Fibroblast of pulmonary artery (primary cell): ENCODE measurements at regions not wholly inside any gene's neighbourhood (a gene's known extent, or its start where the extent isn't known, plus 50 kb on each side); places are given as distances from the start of the nearest gene placed in this dataset.
A peak's percentile ranks its signal among the peaks of the same experiment; 100 is the strongest.

Source experiments
- DNase-seq: peaks from one replicate; pipeline ENCODE4 v3.0.0-alpha.2; 2010; ENCODE audit warnings: low read depth
- H3K4me3 ChIP-seq: replicated peaks from 2 replicates; pipeline ENCODE4 v1.5.1; 2011; ENCODE audit warnings: low read depth, mild to moderate bottlenecking, control low read depth, low read length, moderate library complexity
- TF ChIP-seq, protein P1 (sequence below): IDR thresholded peaks from 2 replicates; pipeline ENCODE4 v1.5.1; 2011; ENCODE audit warnings: mild to moderate bottlenecking, control low read depth, low read length, inconsistent platforms; ENCODE audit errors: missing control alignments

DNA sequence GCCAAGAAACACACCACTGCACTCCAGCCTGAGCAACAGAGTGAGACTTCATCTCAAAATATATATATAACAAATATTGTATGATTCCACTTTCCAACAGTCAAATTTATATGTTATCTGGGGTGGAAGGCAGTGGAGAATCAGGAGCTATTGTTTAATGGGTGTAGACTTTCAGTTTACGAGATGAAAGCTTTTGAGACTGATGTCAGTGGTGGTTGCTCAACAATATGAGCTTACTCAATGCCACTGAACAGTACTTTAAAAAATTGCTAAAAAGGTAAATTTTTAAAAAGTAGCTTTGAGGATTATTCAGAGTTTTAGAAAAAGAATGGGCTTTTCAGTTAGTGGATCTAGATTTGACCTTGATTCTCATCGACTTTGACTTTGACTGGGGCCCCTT, 105.9 kb upstream of the ST6GAL2 start:
- DNase-seq = peak; percentile 32
- H3K4me3 ChIP-seq = no peak overlapping the region
- TF ChIP-seq, protein P1, sequence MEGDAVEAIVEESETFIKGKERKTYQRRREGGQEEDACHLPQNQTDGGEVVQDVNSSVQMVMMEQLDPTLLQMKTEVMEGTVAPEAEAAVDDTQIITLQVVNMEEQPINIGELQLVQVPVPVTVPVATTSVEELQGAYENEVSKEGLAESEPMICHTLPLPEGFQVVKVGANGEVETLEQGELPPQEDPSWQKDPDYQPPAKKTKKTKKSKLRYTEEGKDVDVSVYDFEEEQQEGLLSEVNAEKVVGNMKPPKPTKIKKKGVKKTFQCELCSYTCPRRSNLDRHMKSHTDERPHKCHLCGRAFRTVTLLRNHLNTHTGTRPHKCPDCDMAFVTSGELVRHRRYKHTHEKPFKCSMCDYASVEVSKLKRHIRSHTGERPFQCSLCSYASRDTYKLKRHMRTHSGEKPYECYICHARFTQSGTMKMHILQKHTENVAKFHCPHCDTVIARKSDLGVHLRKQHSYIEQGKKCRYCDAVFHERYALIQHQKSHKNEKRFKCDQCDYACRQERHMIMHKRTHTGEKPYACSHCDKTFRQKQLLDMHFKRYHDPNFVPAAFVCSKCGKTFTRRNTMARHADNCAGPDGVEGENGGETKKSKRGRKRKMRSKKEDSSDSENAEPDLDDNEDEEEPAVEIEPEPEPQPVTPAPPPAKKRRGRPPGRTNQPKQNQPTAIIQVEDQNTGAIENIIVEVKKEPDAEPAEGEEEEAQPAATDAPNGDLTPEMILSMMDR = no peak

DNA sequence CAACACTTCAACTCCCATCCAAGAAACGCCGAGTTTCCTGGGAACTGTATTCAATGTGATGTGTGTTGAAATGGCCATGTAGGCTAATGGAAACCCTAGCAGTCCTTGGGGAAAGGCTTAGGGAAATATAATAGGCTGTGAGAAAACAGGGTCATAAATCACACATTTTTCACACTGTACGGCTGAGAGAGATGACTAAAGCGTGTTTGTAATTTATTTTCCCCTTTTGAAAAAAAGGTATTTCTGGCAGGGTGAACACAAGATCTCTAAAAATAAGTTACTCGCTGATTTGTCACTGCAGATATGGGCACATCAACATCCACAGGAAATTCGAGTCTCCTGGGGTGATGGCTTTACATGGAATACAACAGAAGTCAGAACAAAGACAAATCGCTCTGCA, 109.6 kb upstream of the ST6GAL2 start:
- no peak overlapping the region for H3K4me3 ChIP-seq
- peak; percentile 37 for DNase-seq
- TF ChIP-seq, protein P1 = no peak

DNA sequence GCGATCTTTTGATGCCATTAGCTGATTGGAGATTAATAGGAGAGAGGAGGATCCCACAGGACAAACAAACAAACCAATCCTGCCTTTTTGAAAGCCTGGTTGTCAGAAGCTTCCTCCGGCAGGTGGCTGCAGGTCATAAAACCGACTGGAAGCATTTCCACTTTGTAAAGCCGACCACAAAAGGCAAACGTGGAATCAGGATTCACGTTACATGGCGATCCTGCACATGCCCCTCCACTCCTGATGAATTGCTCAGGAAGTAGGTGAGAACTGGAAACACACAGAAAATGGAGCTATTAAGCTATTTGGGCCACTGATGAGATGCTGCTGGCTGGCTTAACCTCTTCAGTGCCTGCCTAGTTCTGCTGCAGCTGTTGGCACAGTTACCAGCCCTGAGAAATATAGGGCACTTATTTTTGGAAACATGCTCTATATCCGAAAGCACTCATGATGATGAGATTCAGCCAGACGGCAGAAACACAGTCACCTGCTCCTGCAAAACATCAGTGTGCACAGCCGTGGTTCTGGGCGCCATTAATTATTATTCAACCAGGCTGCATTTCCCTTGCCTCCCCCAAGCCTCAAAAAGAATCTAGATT, 110.3 kb upstream of the ST6GAL2 start:
- no peak for DNase-seq
- TF ChIP-seq, protein P1 = no peak

DNA sequence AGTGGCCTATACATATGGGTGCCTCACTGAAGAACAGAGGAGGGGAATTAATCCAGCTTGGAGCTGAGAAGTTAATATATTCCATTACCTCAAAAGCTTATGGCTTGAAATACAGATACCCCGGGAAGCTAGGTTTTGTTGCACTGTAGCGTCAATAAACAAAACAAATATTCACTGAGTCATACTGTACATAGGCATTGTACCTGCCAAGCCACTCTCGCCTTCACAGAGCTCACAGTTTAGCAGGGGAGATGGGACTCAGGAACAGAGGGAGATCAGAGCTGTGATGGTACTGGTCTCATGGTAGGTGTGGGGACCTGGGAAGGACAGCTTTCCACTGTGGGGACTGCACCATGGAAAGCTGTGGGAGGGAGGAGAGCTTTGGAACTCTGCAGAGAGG, 111.2 kb upstream of the ST6GAL2 start:
- H3K4me3 ChIP-seq = no peak overlapping the region
- TF ChIP-seq, protein P1 = no peak
- DNase-seq = no peak

More for the DNA sequence above, 110.3 kb upstream of the ST6GAL2 start:
- H3K4me3 ChIP-seq = no peak overlapping the region

DNA sequence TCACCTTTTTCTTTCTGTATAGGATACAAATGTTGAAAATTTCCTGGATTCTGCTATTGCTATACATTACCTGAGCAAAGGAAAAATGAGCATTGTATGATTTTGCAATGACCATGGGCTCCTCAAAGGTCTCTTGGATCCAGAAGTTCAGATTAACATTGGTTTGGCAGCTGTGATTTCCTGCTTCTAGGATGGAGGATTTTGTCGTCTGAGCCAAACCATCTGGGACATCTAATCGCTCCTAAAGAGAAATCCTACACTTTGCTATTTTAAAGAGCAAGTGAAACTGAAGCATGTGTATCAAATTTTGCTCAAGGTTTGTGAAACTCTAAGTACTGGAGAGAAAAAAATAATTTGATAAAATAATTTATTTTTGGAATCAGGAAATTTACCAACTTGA, 115.1 kb upstream of the ST6GAL2 start:
- peak; percentile 26 for DNase-seq
- TF ChIP-seq, protein P1 = no peak
- H3K4me3 ChIP-seq = no peak overlapping the region

DNA sequence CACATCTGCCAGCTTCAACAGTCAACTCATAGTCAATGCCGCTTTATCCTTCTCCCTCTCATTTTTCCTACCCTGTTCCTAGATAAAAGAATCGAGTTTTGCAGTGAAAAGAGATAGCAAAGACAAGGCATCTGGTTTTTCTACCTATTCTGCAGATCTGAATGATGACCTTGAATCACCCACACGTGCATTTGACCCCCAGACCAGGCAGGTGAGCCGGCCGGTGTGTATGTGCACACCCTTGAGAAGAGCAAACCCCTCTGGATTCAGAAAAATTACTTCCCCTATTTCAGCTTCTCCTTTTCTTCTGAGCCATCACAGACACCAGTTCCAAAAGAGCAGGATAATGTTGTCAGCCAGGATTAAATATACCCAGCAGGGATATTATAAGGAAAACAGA, 115.6 kb upstream of the ST6GAL2 start:
- no peak for DNase-seq
- TF ChIP-seq, protein P1 = no peak
- no peak overlapping the region for H3K4me3 ChIP-seq
